ENCODE measurements at regions not wholly inside any gene's neighbourhood (a gene's known extent, or its start where the extent isn't known, plus 50 kb on each side); places are given as distances from the start of the nearest gene placed in this dataset.

DNA sequence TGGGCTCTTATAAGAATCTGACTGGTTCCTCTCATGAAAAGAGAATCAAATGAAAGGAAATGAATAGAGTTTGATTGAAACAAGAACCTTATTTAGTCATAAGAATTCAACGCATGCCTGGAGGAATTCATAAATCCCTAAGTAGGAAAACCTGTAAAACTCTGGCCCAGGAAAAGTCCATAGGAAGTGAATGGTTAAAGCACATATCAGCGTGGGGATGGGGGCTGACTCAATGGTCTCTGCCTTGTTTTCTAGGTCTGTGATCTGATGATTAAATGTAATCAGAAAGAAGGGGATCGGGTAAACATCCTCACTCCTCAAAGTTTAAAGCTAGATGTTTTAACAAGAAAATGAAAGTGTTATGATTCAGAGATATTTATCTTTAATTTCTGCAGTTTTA lies 759.4 kb upstream of the C9orf72 start (continued):
- TF ChIP-seq, protein P1, sequence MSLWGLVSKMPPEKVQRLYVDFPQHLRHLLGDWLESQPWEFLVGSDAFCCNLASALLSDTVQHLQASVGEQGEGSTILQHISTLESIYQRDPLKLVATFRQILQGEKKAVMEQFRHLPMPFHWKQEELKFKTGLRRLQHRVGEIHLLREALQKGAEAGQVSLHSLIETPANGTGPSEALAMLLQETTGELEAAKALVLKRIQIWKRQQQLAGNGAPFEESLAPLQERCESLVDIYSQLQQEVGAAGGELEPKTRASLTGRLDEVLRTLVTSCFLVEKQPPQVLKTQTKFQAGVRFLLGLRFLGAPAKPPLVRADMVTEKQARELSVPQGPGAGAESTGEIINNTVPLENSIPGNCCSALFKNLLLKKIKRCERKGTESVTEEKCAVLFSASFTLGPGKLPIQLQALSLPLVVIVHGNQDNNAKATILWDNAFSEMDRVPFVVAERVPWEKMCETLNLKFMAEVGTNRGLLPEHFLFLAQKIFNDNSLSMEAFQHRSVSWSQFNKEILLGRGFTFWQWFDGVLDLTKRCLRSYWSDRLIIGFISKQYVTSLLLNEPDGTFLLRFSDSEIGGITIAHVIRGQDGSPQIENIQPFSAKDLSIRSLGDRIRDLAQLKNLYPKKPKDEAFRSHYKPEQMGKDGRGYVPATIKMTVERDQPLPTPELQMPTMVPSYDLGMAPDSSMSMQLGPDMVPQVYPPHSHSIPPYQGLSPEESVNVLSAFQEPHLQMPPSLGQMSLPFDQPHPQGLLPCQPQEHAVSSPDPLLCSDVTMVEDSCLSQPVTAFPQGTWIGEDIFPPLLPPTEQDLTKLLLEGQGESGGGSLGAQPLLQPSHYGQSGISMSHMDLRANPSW (CRISPR knock-in tag; IDR thresholded peaks at IDR 0.05) = no peak
- TF ChIP-seq VEZF1 (CRISPR knock-in tag; IDR thresholded peaks at IDR 0.05) (no peak), ZNF224 (CRISPR knock-in tag; IDR thresholded peaks at IDR 0.05) (no peak)

DNA sequence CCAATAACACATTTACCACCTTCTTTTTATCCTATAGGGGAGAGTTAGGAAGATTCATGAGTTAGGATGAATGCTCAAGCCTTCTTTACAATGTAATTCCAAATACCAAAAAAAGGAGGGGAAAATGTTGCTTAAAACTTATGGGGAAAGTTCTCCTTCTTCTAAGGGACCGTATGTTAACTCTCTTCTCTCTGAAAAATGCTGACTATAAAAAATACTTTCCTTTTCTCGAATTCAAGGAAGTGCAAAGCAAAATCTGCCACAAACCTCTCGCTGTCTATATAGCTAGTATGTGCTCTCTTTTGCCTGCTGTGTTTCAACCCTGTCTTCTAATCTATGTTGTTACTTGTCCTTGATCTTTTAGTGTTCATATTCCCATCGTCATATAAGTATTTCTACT lies 768.6 kb upstream of the C9orf72 start:
- no CpG with 5 or more reads among the region's 4 CpGs for WGBS (ENCODE audit: insufficient coverage, low coverage, missing lambda C conversion rate)
- Histone ChIP-seq H3K79me2 (ENCODE audit: control insufficient read depth, insufficient read depth, low read length) (no peaks in the 10 kb centered on the region), H3K4me2 (ENCODE audit: insufficient read depth, low read length) (no peak overlapping the region), H4K20me1 (replicated peaks; ENCODE audit: control insufficient read depth, insufficient read depth, low read length) (no peaks in the 10 kb centered on the region), H3K9me1 (ENCODE audit: control insufficient read depth, insufficient read depth, low read length) (no peaks in the 10 kb centered on the region), H3K36me3 (ENCODE audit: control insufficient read depth, insufficient read depth, low read length) (no peaks in the 10 kb centered on the region), H3K27ac (ENCODE audit: extremely low read depth, low read depth, low read length) (no peak overlapping the region), H3K27me3 (ENCODE audit: control insufficient read depth in 2 of 2, insufficient read depth in 2 of 2, low read length in 2 of 2) (no peaks in the 10 kb centered on the region), H2AFZ (ENCODE audit: low read depth, low read length) (no peak overlapping the region), H3K4me1 (replicated peaks in 1 of 2; ENCODE audit: control insufficient read depth in 2 of 2, insufficient read depth in 2 of 2, low read length in 2 of 2) (no peaks in the 10 kb centered on the region), H3K9me3 (replicated peaks; ENCODE audit: control insufficient read depth, insufficient read depth, low read depth, low read length) (no peaks in the 10 kb centered on the region), H3K4me3 (no peak overlapping the region), H3K9ac (ENCODE audit: insufficient read depth in 1 of 2, low read depth in 2 of 2, low read length in 2 of 2) (no peak overlapping the region)
- DNase-seq (ENCODE audit: extremely low read depth in 1 of 4, low spot score in 3 of 4) (no peak), ATAC-seq (no peak), FAIRE-seq (no peak)
- ChIA-PET CTCF (ENCODE audit: low intra/inter-chr PET ratio) (no interaction called here), POLR2A (no interaction called here)
- intact Hi-C loops (cut with micrococcal nuclease) (no loop called here), in situ Hi-C loops (cut with MboI) (no loop called here)
- no TSS peak for BruUV-seq (replicated peaks)
- TF ChIP-seq SPI1 (IDR thresholded peaks at IDR 0.05; ENCODE audit: borderline replicate concordance, low read depth, low read length) (no peak), RAD51 (IDR thresholded peaks at IDR 0.05; ENCODE audit: borderline replicate concordance, low read depth) (no peak), OTX1 (CRISPR knock-in tag; IDR thresholded peaks at IDR 0.05) (no peak), NFIX (CRISPR knock-in tag; IDR thresholded peaks at IDR 0.05; ENCODE audit: low read depth) (no peak), ZNF3 (CRISPR knock-in tag; IDR thresholded peaks at IDR 0.05) (no peak), ETV6 (IDR thresholded peaks at IDR 0.05; ENCODE audit: borderline replicate concordance in 1 of 2, low read depth in 2 of 2, low read length in 1 of 2) (no peak), ETV6 (CRISPR knock-in tag; IDR thresholded peaks at IDR 0.05; ENCODE audit: borderline replicate concordance) (no peak), MCM3 (IDR thresholded peaks at IDR 0.05) (no peak), ZNF384 (IDR thresholded peaks at IDR 0.05; ENCODE audit: low read depth, low read length) (no peak), KLF13 (tag; IDR thresholded peaks at IDR 0.05; ENCODE audit: borderline replicate concordance, low read depth) (no peak), TSC22D4 (tag; IDR thresholded peaks at IDR 0.05) (no peak), ZNF239 (CRISPR knock-in tag; IDR thresholded peaks at IDR 0.05) (no peak)
- TF ChIP-seq, protein P2, sequence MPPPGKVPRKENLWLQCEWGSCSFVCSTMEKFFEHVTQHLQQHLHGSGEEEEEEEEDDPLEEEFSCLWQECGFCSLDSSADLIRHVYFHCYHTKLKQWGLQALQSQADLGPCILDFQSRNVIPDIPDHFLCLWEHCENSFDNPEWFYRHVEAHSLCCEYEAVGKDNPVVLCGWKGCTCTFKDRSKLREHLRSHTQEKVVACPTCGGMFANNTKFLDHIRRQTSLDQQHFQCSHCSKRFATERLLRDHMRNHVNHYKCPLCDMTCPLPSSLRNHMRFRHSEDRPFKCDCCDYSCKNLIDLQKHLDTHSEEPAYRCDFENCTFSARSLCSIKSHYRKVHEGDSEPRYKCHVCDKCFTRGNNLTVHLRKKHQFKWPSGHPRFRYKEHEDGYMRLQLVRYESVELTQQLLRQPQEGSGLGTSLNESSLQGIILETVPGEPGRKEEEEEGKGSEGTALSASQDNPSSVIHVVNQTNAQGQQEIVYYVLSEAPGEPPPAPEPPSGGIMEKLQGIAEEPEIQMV (tag; conservative IDR thresholded peaks at IDR 0.05; ENCODE audit: low read depth) = no peak

Data from K562 (cell line).